HCEC 1CT (cell line): ENCODE measurements at regions not wholly inside any gene's neighbourhood (a gene's known extent, or its start where the extent isn't known, plus 50 kb on each side); places are given as distances from the start of the nearest gene placed in this dataset.
"Not testable (repeated sequence)": the region's sequence is repeated elsewhere in the genome, so short reads cannot be mapped to it uniquely, and the experiment has no call there.

Source experiments
- DNase-seq: peaks from one replicate; pipeline ENCODE4 v3.0.0-alpha.2; 2017

GRCh38 chr9:17083258-17083657 is 51.6 kb upstream of the CNTLN start:
- DNase-seq = peak; percentile 4

- DNase-seq = peak; percentile 26
These were observed 52.3 kb upstream of the CNTLN start for GRCh38 chr9:17082343-17083064.

- DNase-seq = no peak
These were observed 53.0 kb upstream of the CNTLN start for GRCh38 chr9:17081814-17082213.

GRCh38 chr9:17081351-17081750 is 53.5 kb upstream of the CNTLN start:
- no peak for DNase-seq

- DNase-seq = no peak
These were observed 58.9 kb upstream of the CNTLN start for GRCh38 chr9:17075758-17076485.

- no peak for DNase-seq
These were observed 59.6 kb upstream of the CNTLN start for GRCh38 chr9:17075146-17075757.

- not testable (repeated sequence) for DNase-seq
These were observed 62.3 kb upstream of the CNTLN start for GRCh38 chr9:17072563-17072962.

- DNase-seq = no peak
These were observed 66.2 kb upstream of the CNTLN start for GRCh38 chr9:17068671-17069070.

GRCh38 chr9:17065062-17065461 is 69.8 kb upstream of the CNTLN start:
- no peak for DNase-seq

- DNase-seq = no peak
These were observed 70.3 kb upstream of the CNTLN start for GRCh38 chr9:17064558-17064957.

- peak; percentile 59 for DNase-seq
These were observed 71.2 kb upstream of the CNTLN start for GRCh38 chr9:17063535-17064135.

GRCh38 chr9:17062497-17062896 is 72.3 kb upstream of the CNTLN start:
- DNase-seq = no peak

- no peak for DNase-seq
These were observed 74.4 kb upstream of the CNTLN start for GRCh38 chr9:17060450-17060849.

- no peak for DNase-seq
These were observed 75.4 kb upstream of the CNTLN start for GRCh38 chr9:17059465-17059864.

GRCh38 chr9:17057729-17058128 is 77.1 kb upstream of the CNTLN start:
- DNase-seq = no peak

GRCh38 chr9:17052626-17053025 is 82.2 kb upstream of the CNTLN start:
- DNase-seq = no peak

- no peak for DNase-seq
These were observed 89.4 kb upstream of the CNTLN start for GRCh38 chr9:17045381-17045940.

- DNase-seq = no peak
These were observed 103.3 kb upstream of the CNTLN start for GRCh38 chr9:17031546-17031945.

GRCh38 chr9:17025281-17025680 is 109.6 kb upstream of the CNTLN start:
- no peak for DNase-seq

GRCh38 chr9:17024129-17024528 is 110.7 kb upstream of the CNTLN start:
- no peak for DNase-seq

GRCh38 chr9:17021387-17021970 is 113.4 kb upstream of the CNTLN start:
- DNase-seq = no peak

- no peak for DNase-seq
These were observed 115.4 kb upstream of the CNTLN start for GRCh38 chr9:17019398-17019797.
